ENCODE measurements at regions not wholly inside any gene's neighbourhood (a gene's known extent, or its start where the extent isn't known, plus 50 kb on each side); places are given as distances from the start of the nearest gene placed in this dataset.

GRCh38 chr2:240287011-240287410 is 146.6 kb upstream of the OTOS start:
- Histone ChIP-seq H3K27me3 (peaks cover 0 to 6% (median 0%) of the 10 kb centered on the region in 9 donors), H3K36me3 (no peaks in the 10 kb centered on the region), H3K4me1 (peaks cover 0 to 15% (median 0%) of the 10 kb centered on the region in 12 donors), H3K27ac (peak overlapping the region in 2 of 12 donors; percentile 9 to 34), H3K9me3 (no peaks in the 10 kb centered on the region), H3K4me3 (no peak overlapping the region)
- ATAC-seq (peak in 3 of 4 donors; percentile 31 to 48 (median 43)), DNase-seq (no peak)
- no peak for TF ChIP-seq POLR2A (IDR thresholded peaks at IDR 0.05)
- WGBS, 4 donors, result 39 to 52% (median 47%) methylated on average over 14 of the region's 14 CpGs
- intact Hi-C loops (cut with DNase I), result no loop called here

DNA sequence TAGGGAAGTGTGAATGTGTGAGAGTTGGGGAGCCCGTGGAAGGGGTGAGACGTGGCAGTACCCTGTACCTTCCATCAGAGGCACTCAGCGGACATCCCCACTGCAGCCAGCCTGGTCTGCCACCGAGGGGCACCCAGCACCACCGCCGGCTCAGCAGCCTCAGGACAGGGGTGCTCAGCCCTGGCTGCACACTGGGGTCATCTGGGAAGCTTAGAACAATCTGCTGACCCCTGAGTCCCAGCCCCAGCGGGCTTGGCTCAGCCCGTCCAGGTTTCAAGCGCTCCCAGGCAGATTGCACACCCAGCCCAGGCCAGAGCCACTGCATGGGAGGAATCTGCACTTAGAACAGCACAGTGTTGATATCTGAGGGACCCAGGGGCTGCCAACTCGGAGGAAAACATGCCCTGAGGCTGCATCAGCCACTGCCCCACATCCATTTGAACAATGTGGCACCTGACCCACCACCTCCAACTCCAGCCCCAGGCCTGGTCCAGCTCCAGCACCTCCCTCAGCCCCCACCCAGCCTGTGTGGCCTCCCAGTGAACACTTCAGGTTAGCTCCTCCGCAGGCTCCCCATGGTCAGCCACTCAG is 147.1 kb upstream of the OTOS start:
- H3K27ac ChIP-seq, result peak overlapping the region in 1 of 12 donors; percentile 34
- no peaks in the 10 kb centered on the region for H3K9me3 ChIP-seq
- peak; percentile 52 to 66 (median 58) for ATAC-seq
- H3K36me3 ChIP-seq, result no peaks in the 10 kb centered on the region
- intact Hi-C loops (cut with DNase I), result no loop called here
- no peak for DNase-seq
- H3K27me3 ChIP-seq, result peaks cover 0 to 4% (median 0%) of the 10 kb centered on the region in 9 donors
- WGBS, 4 donors, result 51 to 61% (median 53%) methylated on average over 6 to 11 of the region's 11 CpGs
- H3K4me1 ChIP-seq, result peaks cover 0 to 16% (median 0%) of the 10 kb centered on the region in 12 donors
- no peak for TF ChIP-seq POLR2A (IDR thresholded peaks at IDR 0.05)
- TF ChIP-seq, protein P1, sequence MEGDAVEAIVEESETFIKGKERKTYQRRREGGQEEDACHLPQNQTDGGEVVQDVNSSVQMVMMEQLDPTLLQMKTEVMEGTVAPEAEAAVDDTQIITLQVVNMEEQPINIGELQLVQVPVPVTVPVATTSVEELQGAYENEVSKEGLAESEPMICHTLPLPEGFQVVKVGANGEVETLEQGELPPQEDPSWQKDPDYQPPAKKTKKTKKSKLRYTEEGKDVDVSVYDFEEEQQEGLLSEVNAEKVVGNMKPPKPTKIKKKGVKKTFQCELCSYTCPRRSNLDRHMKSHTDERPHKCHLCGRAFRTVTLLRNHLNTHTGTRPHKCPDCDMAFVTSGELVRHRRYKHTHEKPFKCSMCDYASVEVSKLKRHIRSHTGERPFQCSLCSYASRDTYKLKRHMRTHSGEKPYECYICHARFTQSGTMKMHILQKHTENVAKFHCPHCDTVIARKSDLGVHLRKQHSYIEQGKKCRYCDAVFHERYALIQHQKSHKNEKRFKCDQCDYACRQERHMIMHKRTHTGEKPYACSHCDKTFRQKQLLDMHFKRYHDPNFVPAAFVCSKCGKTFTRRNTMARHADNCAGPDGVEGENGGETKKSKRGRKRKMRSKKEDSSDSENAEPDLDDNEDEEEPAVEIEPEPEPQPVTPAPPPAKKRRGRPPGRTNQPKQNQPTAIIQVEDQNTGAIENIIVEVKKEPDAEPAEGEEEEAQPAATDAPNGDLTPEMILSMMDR (IDR thresholded peaks at IDR 0.05), result peak in 1 of 12 donors; percentile 13
- H3K4me3 ChIP-seq, result no peak overlapping the region

GRCh38 chr2:240288087-240288521 is 147.4 kb upstream of the GPC1 start:
- Histone ChIP-seq H3K4me3 (no peak overlapping the region), H3K27ac (peak overlapping the region in 1 of 12 donors; percentile 24), H3K36me3 (no peaks in the 10 kb centered on the region), H3K27me3 (no peaks in the 10 kb centered on the region), H3K9me3 (no peaks in the 10 kb centered on the region), H3K4me1 (peaks cover 0 to 22% (median 3%) of the 10 kb centered on the region in 12 donors)
- no peak for DNase-seq
- peak in 1 of 4 donors; percentile 5 for ATAC-seq
- intact Hi-C loops (cut with DNase I), result no loop called here
- WGBS, 4 donors, result 72 to 84% (median 82%) methylated on average over 6 to 7 of the region's 7 CpGs
- TF ChIP-seq POLR2A (IDR thresholded peaks at IDR 0.05), result no peak
- TF ChIP-seq, protein P1 (IDR thresholded peaks at IDR 0.05), result no peak

DNA sequence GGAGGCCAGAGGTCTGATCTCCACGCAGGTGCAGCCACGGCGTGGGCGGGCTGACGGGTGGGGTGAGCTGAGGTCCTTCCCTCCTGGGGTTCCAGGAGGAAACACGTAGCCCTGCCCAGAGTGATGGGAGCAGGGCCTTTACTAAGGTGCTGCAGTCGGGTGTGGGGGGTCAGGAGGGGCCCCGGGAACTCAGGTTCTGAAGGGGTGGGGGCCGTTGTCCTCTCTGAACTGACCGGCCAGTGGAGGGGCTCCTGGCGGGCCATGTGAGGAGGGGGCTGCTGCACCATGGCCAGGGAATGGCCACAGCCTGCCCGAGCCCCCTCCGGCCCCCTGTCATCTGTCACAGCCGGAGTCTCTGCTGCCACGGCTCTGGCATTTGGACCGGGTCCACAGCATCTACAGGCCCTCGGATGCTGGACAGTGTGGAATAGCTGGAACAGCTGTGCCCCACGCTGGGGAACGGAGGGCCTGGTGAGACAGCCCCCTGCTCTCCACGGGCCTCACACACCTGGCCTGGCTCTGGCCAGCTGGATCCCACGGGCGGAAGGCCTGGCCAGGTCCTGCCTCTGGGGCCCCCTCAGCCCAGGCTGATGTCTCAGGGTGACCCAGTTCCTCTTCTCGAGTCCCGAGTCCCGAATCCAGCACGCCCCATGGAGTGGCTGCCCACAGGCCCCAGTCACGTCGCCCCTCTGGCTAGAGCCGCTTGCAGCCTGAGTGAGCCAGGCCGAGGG is 145.6 kb upstream of the GPC1 start:
- no peak for ATAC-seq
- no peaks in the 10 kb centered on the region for H3K9me3 ChIP-seq
- H3K36me3 ChIP-seq, result no peaks in the 10 kb centered on the region
- 79 to 87% (median 83%) methylated on average over 9 to 30 of the region's 30 CpGs for WGBS, 4 donors
- TF ChIP-seq POLR2A (IDR thresholded peaks at IDR 0.05), result no peak
- no peaks in the 10 kb centered on the region for H3K27me3 ChIP-seq
- no peak overlapping the region for H3K27ac ChIP-seq
- intact Hi-C loops (cut with DNase I), result loop anchor here in 2 of 10 donors (5.0 to 10.0 kb wide), 2 partner anchors 55 to 147 kb away; partner anchors contain the start of gene GPC1 (in 1 of the 2)
- H3K4me3 ChIP-seq, result no peak overlapping the region
- DNase-seq, result peak in 1 of 5 donors; percentile 64
- peaks cover 0 to 39% (median 9%) of the 10 kb centered on the region in 12 donors for H3K4me1 ChIP-seq

Measured in heart left ventricle (tissue), 16 donors.